NB4 (cell line): ENCODE measurements at regions not wholly inside any gene's neighbourhood (a gene's known extent, or its start where the extent isn't known, plus 50 kb on each side); places are given as distances from the start of the nearest gene placed in this dataset.
"Not testable (repeated sequence)": the region's sequence is repeated elsewhere in the genome, so short reads cannot be mapped to it uniquely, and the experiment has no call there.

Experiments used
- DNase-seq: peaks from one replicate; pipeline ENCODE4 v3.0.0; 2010; ENCODE audit warnings: low read depth
- H3K4me3 ChIP-seq: one replicate; pipeline ENCODE4 v1.5.1; 2011; ENCODE audit warnings: mild to moderate bottlenecking, low read depth, low read length, moderate library complexity
- MAX ChIP-seq: IDR thresholded peaks from 2 replicates; pipeline ENCODE4 v1.6.1; 2011; ENCODE audit warnings: low read depth, low read length
- MYC ChIP-seq: IDR thresholded peaks from 2 replicates; pipeline ENCODE4 v1.6.1; 2011; ENCODE audit warnings: low read depth, low read length
- POLR2A ChIP-seq: IDR thresholded peaks from 2 replicates; pipeline ENCODE4 v1.6.1; 2011; ENCODE audit warnings: mild to moderate bottlenecking; ENCODE audit not compliant: insufficient read length; ENCODE audit errors: extremely low read depth
- TF ChIP-seq, protein P1 (sequence below): IDR thresholded peaks from one replicate; pipeline ENCODE4 v1.5.1; 2012; ENCODE audit warnings: low read depth, low read length

DNA sequence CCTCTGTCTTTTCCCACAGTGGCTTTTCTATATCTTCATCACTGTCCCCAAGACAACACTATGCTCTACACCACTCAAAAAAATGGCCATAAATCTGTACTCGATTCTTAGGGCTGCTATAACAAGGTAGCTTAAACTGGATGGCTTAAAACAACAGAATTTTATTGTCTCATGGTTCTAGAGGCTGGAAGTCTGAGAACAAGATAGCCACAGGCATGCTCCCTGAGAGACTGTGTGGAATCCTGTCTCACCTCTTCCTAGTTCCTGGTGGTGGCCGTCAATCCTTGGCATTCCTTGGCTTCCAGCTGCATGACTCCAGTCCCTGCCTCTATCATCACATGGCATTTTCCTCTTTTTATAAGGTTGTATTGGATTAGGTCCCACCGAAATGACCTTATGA is 70.7 kb upstream of the DCLK2 start:
- TF ChIP-seq MAX: no peak
- no peak overlapping the region for H3K4me3 ChIP-seq
- DNase-seq: no peak

DNA sequence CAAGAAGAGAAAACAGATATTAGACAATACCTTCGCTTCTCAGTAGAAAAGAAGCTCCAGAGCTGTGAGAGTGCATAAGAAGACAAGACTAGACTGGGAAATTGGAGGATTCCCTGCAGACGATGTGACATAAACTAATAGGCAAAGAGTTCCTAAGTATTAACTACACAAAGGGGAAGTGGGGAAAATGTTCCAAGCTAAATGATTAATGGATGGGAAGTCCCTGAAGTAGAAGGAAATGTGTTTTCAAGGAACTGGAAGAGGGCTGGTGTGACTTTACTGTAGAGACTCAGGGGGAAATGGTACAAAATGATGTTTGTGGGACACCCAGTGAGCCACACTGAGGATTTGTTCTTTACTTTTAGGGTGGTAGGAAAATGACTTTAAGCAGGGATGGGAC is 69.7 kb upstream of the DCLK2 start:
- DNase-seq: no peak
- H3K4me3 ChIP-seq: no peak overlapping the region
- no peak for TF ChIP-seq MAX
- no peak for TF ChIP-seq POLR2A
- no peak for TF ChIP-seq MYC
- TF ChIP-seq, protein P1, sequence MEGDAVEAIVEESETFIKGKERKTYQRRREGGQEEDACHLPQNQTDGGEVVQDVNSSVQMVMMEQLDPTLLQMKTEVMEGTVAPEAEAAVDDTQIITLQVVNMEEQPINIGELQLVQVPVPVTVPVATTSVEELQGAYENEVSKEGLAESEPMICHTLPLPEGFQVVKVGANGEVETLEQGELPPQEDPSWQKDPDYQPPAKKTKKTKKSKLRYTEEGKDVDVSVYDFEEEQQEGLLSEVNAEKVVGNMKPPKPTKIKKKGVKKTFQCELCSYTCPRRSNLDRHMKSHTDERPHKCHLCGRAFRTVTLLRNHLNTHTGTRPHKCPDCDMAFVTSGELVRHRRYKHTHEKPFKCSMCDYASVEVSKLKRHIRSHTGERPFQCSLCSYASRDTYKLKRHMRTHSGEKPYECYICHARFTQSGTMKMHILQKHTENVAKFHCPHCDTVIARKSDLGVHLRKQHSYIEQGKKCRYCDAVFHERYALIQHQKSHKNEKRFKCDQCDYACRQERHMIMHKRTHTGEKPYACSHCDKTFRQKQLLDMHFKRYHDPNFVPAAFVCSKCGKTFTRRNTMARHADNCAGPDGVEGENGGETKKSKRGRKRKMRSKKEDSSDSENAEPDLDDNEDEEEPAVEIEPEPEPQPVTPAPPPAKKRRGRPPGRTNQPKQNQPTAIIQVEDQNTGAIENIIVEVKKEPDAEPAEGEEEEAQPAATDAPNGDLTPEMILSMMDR: no peak

DNA sequence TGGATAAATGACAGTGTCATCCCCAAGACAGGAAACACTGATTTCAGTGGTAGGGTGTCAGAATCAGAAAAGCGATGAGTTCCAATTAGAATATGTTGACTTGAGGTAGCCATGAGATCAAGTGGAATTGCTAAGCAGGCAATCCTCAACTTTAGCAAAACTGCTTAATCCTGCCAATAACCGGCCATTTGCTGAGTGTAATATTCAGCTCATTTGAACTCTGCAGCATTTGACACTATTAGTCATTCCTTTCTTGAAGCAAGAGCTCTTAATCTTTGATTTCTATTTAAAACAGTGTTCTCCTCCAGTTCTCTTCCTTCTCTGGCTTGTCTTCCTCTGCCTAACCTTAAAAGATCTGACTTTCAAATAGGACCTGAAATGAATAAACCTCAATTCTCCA is 68.7 kb upstream of the DCLK2 start:
- TF ChIP-seq, protein P1: no peak
- no peak for TF ChIP-seq POLR2A
- TF ChIP-seq MYC: no peak
- DNase-seq: no peak
- no peak overlapping the region for H3K4me3 ChIP-seq

DNA sequence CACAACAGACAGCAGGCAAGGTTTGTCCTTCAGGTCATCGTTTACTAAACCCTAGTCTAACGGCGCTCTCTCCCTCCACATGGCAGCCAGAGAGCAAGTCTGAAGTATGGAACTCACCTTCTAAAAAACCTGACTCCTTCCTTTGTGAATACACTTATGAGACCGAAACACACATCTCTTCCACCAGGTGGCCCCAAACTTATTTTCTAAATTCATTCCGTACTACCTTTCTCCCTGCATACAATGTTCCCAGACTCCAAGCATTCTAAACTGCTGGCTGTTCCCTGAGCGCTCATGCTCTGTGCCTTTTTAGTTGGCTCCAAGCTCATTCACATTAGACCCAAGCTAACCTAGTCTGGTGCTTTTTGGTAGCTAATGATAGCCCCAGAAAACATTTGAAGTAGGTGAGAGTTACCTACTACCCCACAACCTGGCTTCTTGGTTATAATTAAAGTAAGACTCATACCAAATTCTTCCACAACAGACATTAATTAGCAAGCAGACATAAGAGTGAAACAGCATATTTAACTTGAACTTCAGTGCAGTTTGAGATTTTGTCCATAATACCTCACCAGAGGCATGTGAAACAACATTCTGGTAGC is 67.6 kb upstream of the DCLK2 start:
- peak; percentile 38 for DNase-seq
- H3K4me3 ChIP-seq: no peak overlapping the region
- TF ChIP-seq, protein P1: peak; percentile 47
- TF ChIP-seq MAX: no peak
- TF ChIP-seq MYC: no peak

DNA sequence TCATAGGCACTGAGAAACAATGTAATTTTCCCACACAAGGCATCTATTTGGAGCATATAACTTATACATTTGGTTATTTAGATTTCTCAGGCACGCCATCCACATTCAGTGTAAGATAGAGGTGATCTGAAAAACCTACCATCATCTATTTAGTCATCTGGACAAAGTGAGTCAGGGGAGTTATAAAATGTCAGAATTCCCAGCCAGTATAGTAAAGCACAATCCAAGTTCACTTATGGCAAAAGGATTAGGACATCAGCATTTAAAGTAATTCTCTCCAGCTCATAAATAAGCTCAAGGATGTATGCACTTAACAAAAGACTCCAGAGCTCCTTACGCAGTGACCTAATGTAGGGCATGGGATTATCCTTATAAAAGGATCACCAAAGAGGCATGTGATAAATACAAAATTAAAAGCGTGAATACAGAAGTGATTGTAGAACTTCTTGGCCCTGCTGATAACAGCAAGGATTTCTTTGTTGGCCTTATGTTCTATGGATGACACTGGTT is 65.3 kb upstream of the DCLK2 start:
- no peak overlapping the region for H3K4me3 ChIP-seq
- no peak for DNase-seq
- no peak for TF ChIP-seq POLR2A
- TF ChIP-seq MYC: no peak

- not testable (repeated sequence) for H3K4me3 ChIP-seq, DNase-seq
Measured at GRCh38 chr4:150015910-150016309, 62.3 kb upstream of the DCLK2 start.

DNA sequence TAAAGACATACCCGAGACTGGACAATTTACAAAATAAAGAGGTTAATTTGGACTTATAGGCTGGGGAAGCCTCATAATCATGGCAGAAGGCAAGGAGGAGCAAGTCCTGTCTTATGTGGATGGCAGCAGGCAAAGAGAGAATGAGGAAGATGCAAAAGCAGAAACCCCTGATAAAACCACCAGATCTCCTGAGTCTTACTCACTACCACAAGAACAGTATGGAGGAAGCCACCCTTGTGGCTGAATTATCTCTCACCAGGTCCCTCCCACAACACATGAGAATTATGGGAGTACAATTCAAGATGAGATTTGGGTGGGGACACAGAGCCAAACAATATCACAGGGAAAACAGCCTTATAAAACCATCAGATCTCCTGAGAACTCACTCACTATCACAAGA is 61.6 kb upstream of the DCLK2 start:
- not testable (repeated sequence) for H3K4me3 ChIP-seq, DNase-seq

DNA sequence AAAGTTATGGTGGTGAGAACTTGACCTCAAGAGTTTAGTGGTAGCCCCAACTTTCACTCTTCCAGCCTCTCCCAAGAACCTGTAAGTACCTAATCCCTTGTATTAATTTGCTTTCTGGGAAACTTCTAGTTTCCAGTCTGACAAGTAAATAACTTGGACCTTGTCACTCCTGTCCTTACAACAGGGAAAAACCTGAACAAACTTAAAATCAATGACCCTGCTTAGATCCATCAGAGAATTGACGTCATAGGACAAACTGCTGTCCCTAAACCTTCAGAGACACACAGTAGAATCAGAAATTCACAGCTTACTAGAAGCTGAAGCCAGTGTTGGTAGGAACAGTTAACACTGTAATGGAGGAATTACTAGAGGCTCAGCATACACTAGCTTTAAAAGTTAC is 60.0 kb upstream of the DCLK2 start:
- TF ChIP-seq POLR2A (no peak), MYC (no peak), MAX (no peak)
- TF ChIP-seq, protein P1: no peak
- H3K4me3 ChIP-seq: no peak overlapping the region

More for the DNA sequence above, 60.0 kb upstream of the DCLK2 start:
- DNase-seq: no peak
